K562 (cell line): ENCODE measurements at regions not wholly inside any gene's neighbourhood (a gene's known extent, or its start where the extent isn't known, plus 50 kb on each side); places are given as distances from the start of the nearest gene placed in this dataset.

Experiments used
- ATAC-seq: fragments of 200-7000 bp; cut with Tn5 transposase; 3 replicates; pipeline ENCODE4 v1.9.1; 2020; ENCODE audit warnings: moderate library complexity
- BruUV-seq: library from RNA; stranded (reverse); fragments of 400-500 nt; replicated peaks from 2 replicates; lab custom pipeline; 2021; lab: Mats Ljungman, UMichigan
- CTCF ChIA-PET: fragments of 300-600 bp; formaldehyde crosslinking; extraction: SDS; loops from one replicate; lab custom pipeline; 2021; ENCODE audit warnings: low intra/inter-chr PET ratio; lab: Yijun Ruan, JAX
- POLR2A ChIA-PET: fragments of 300-600, 350-650 bp; sonication (Branson Sonifier 250); formaldehyde crosslinking; extraction: SDS; loops from one replicate; lab custom pipeline; 2021; ENCODE audit warnings: antibody characterized with exemption, inconsistent platforms; lab: Yijun Ruan, JAX
- DNase-seq, 4 experiments: peaks; one replicate each; pipeline versions ENCODE4 v3.0.0 to v3.0.0-alpha.2; 2011 to 2018; ENCODE audit warnings: low spot score in 3 of 4, mixed read lengths in 3 of 4; ENCODE audit errors: extremely low read depth in 1 of 4
- FAIRE-seq: peaks from 2 replicates; lab custom pipeline; 2011; peaks lifted over from hg19 to GRCh38; lab: Jason Lieb, UNC
- H2AFZ ChIP-seq: 2 replicates; pipeline ENCODE4 v1.6.0; 2011; ENCODE audit warnings: low read depth, low read length, control low read depth, inconsistent platforms
- H3K27ac ChIP-seq: fragments of 200-600 bp; 3 replicates; pipeline ENCODE4 v1.8.0; 2011; ENCODE audit warnings: low read depth, mild to moderate bottlenecking, control low read depth, inconsistent platforms, low read length, moderate library complexity, mixed read lengths; ENCODE audit errors: extremely low read depth
- H3K27me3 ChIP-seq, 2 experiments: fragments of 300-600 bp in 1 of 2; 2 replicates in 1 of 2; 3 replicates in 1 of 2; pipeline versions ENCODE4 v1.6.0 to v1.8.0; 2011; ENCODE audit warnings: inconsistent platforms in 2 of 2, low read length in 2 of 2, mild to moderate bottlenecking in 1 of 2, mixed read lengths in 1 of 2, moderate library complexity in 1 of 2; ENCODE audit not compliant: control insufficient read depth in 2 of 2, insufficient read depth in 2 of 2
- H3K36me3 ChIP-seq: fragments of 300-600 bp; 3 replicates; pipeline ENCODE4 v1.8.0; 2011; ENCODE audit warnings: mild to moderate bottlenecking, low read length, inconsistent platforms; ENCODE audit not compliant: control insufficient read depth, insufficient read depth
- H3K4me1 ChIP-seq, 2 experiments: fragments of 200-600 bp in 1 of 2; replicated peaks in 1 of 2; 2 replicates in 1 of 2; 3 replicates in 1 of 2; pipeline versions ENCODE4 v1.5.1 to v1.8.0; 2011; ENCODE audit warnings: inconsistent platforms in 2 of 2, low read length in 2 of 2, mild to moderate bottlenecking in 1 of 2, mixed read lengths in 1 of 2, moderate library complexity in 1 of 2; ENCODE audit not compliant: control insufficient read depth in 2 of 2, insufficient read depth in 2 of 2
- H3K4me2 ChIP-seq: 2 replicates; pipeline ENCODE4 v1.6.1; 2011; ENCODE audit warnings: low read length, control low read depth, inconsistent platforms, mixed read lengths; ENCODE audit not compliant: insufficient read depth
- H3K4me3 ChIP-seq: fragments of 200-600 bp; sonication (generic), shearing (Covaris generic); 2 replicates; pipeline ENCODE4 v1.5.1; 2016; ENCODE audit warnings: control low read depth, inconsistent platforms
- H3K79me2 ChIP-seq: fragments of 200-600 bp; 3 replicates; pipeline ENCODE4 v1.8.0; 2011; ENCODE audit warnings: low read length, inconsistent platforms; ENCODE audit not compliant: control insufficient read depth, insufficient read depth
- H3K9ac ChIP-seq, 2 experiments: 2 replicates each; pipeline versions ENCODE4 v1.6.0 to v1.6.1; 2011; ENCODE audit warnings: low read depth in 2 of 2, low read length in 2 of 2, control low read depth in 1 of 2, inconsistent platforms in 1 of 2, mild to moderate bottlenecking in 1 of 2, mixed read lengths in 1 of 2; ENCODE audit not compliant: insufficient read depth in 1 of 2
- H3K9me1 ChIP-seq: one replicate; pipeline ENCODE4 v1.6.0; 2011; ENCODE audit warnings: inconsistent platforms, mild to moderate bottlenecking, low read length, moderate library complexity; ENCODE audit not compliant: control insufficient read depth, insufficient read depth
- H3K9me3 ChIP-seq: replicated peaks from 2 replicates; pipeline ENCODE4 v1.5.1; 2011; ENCODE audit warnings: low read depth, low read length, inconsistent platforms; ENCODE audit not compliant: control insufficient read depth, insufficient read depth
- H4K20me1 ChIP-seq: replicated peaks from 2 replicates; pipeline ENCODE4 v1.6.1; 2011; ENCODE audit warnings: low read length, inconsistent platforms, mixed read lengths; ENCODE audit not compliant: control insufficient read depth, insufficient read depth
- ETV1 ChIP-seq: fragments of 450-650 bp; conservative IDR thresholded peaks from 2 replicates; pipeline ENCODE4 v1.6.1; 2016; ENCODE audit warnings: missing genetic modification characterization, control low read depth, low read depth, missing compliant biosample characterization
- HDAC8 ChIP-seq: fragments of 450-650 bp; IDR thresholded peaks from 2 replicates; pipeline ENCODE4 v1.6.1; 2016; ENCODE audit warnings: mild to moderate bottlenecking, missing genetic modification characterization, moderate library complexity, missing compliant biosample characterization
- NBN ChIP-seq: fragments of 450-650 bp; IDR thresholded peaks from 2 replicates; pipeline ENCODE4 v1.6.1; 2016; ENCODE audit warnings: low read depth, mild to moderate bottlenecking
- RERE ChIP-seq: sonication (generic); formaldehyde crosslinking; IDR thresholded peaks from 2 replicates; pipeline ENCODE4 v1.8.0; 2023; ENCODE audit warnings: missing genetic modification reagents, mild to moderate bottlenecking, borderline replicate concordance
- ZC3H4 ChIP-seq: sonication (generic); formaldehyde crosslinking; IDR thresholded peaks from 2 replicates; pipeline ENCODE4 v1.9.0; 2021; ENCODE audit warnings: missing genetic modification reagents, borderline replicate concordance
- ZNF174 ChIP-seq: fragments of 250-450 bp; sonication (Bioruptor Pico); IDR thresholded peaks from 2 replicates; pipeline ENCODE4 v1.4.0; 2020; ENCODE audit warnings: mild to moderate bottlenecking
- ZNF583 ChIP-seq: fragments of 250-450 bp; sonication (Bioruptor Pico); IDR thresholded peaks from 2 replicates; pipeline ENCODE4 v1.4.0; 2020
- WGBS: fragments of 100-300 bp; shearing (Covaris generic); methylation state at CpG from one replicate; pipeline ENCODE4 v1.1.6; 2016; ENCODE audit warnings: low coverage, mixed read lengths; ENCODE audit not compliant: insufficient coverage; ENCODE audit errors: missing lambda C conversion rate; 5-methylcytosine and 5-hydroxymethylcytosine counted together
- in situ Hi-C: fragments of 300-500 bp; cut with MboI; formaldehyde crosslinking; loops from 4 replicates; pipeline ENCODE4 v1.15.0; 2018; ENCODE audit warnings: inconsistent platforms, mixed read lengths
- intact Hi-C: fragments of 100-400 bp; cut with micrococcal nuclease; formaldehyde crosslinking; loops from 2 replicates; pipeline ENCODE4 v1.14.2; 2022

GRCh38 chr7:32412471-32412870, 77.7 kb downstream of the LSM5 start (continued):
- TF ChIP-seq RERE (CRISPR knock-in tag), result no peak
- no peak for TF ChIP-seq NBN
- no peak for TF ChIP-seq ZC3H4
- no peak for TF ChIP-seq ZNF174 (CRISPR knock-in tag)
- no peak for TF ChIP-seq HDAC8 (tag)

GRCh38 chr7:32410545-32410944, 79.6 kb downstream of the LSM5 start:
- CTCF ChIA-PET, result no interaction called here
- POLR2A ChIA-PET, result no interaction called here
- H2AFZ ChIP-seq, result no peak overlapping the region
- no peaks in the 10 kb centered on the region for H3K9me1 ChIP-seq
- H3K27me3 ChIP-seq, result no peaks in the 10 kb centered on the region; a peak in 1 of 5 replicates
- H3K27ac ChIP-seq, result no peak overlapping the region
- H3K9me3 ChIP-seq, result no peaks in the 10 kb centered on the region
- WGBS, result 0% methylated on average over 2 of the region's 2 CpGs
- H3K4me2 ChIP-seq, result no peak overlapping the region
- no peaks in the 10 kb centered on the region for H3K36me3 ChIP-seq
- in situ Hi-C loops, result no loop called here
- no peak overlapping the region for H3K9ac ChIP-seq
- peak; percentile 54; the same call in 2 of the 3 replicates for ATAC-seq
- intact Hi-C loops, result no loop called here
- no peak overlapping the region for H3K4me3 ChIP-seq
- H3K79me2 ChIP-seq, result no peaks in the 10 kb centered on the region
- no peak for FAIRE-seq
- no peaks in the 10 kb centered on the region for H3K4me1 ChIP-seq
- BruUV-seq, result no TSS peak
- H4K20me1 ChIP-seq, result no peaks in the 10 kb centered on the region
- no peak for DNase-seq
- no peak for TF ChIP-seq ZNF583 (CRISPR knock-in tag)
- TF ChIP-seq ETV1, result no peak
